HepG2 (cell line): ENCODE measurements at regions not wholly inside any gene's neighbourhood (a gene's known extent, or its start where the extent isn't known, plus 50 kb on each side); places are given as distances from the start of the nearest gene placed in this dataset.

Experiments
- ATAC-seq: fragments of 200-7000 bp; cut with Tn5 transposase; 3 replicates; pipeline ENCODE4 v1.9.1; 2020; ENCODE audit warnings: mild to moderate bottlenecking, moderate library complexity
- BruUV-seq: library from RNA; stranded (reverse); fragments of 400-500 nt; replicated peaks from 2 replicates; lab custom pipeline; 2021; lab: Mats Ljungman, UMichigan
- CTCF ChIA-PET: fragments of 300-600 bp; formaldehyde crosslinking; extraction: SDS; loops from one replicate; lab custom pipeline; 2021; ENCODE audit warnings: low total read pairs, inconsistent platforms, low intra/inter-chr PET ratio; lab: Yijun Ruan, JAX
- POLR2A ChIA-PET: fragments of 350-600 bp; sonication (Branson Sonifier 250); formaldehyde crosslinking; loops from one replicate; lab custom pipeline; 2020; ENCODE audit warnings: antibody characterized with exemption, inconsistent platforms; lab: Yijun Ruan, JAX
- DNase-seq: peaks from one replicate; pipeline ENCODE4 v3.0.0-alpha.2; 2015; ENCODE audit warnings: low spot score
- FAIRE-seq: peaks from 3 replicates; lab custom pipeline; 2011; peaks lifted over from hg19 to GRCh38; lab: Jason Lieb, UNC
- H2AFZ ChIP-seq: one replicate; pipeline ENCODE4 v1.6.1; 2011; ENCODE audit warnings: low read length, inconsistent platforms
- H3K27ac ChIP-seq: fragments of 300-600 bp; 3 replicates; pipeline ENCODE4 v1.8.0; 2011; ENCODE audit warnings: mixed run types, mild to moderate bottlenecking, mixed read lengths, low read length, inconsistent platforms; ENCODE audit not compliant: insufficient read depth; ENCODE audit errors: extremely low read length
- H3K27me3 ChIP-seq, 2 experiments: fragments of 200-600 bp in 1 of 2; 2 replicates in 1 of 2; 3 replicates in 1 of 2; pipeline versions ENCODE4 v1.6.0 to v1.8.0; 2011; ENCODE audit warnings: low read length in 2 of 2, mild to moderate bottlenecking in 2 of 2, moderate library complexity in 2 of 2, inconsistent platforms in 1 of 2; ENCODE audit not compliant: insufficient read depth in 2 of 2, control insufficient read depth in 1 of 2
- H3K36me3 ChIP-seq, 2 experiments: fragments of 200-600 bp in 1 of 2; replicated peaks in 1 of 2; 2 replicates in 1 of 2; 3 replicates in 1 of 2; pipeline versions ENCODE4 v1.5.1 to v1.8.0; 2011; ENCODE audit warnings: low read length in 2 of 2, inconsistent platforms in 1 of 2; ENCODE audit not compliant: insufficient read depth in 2 of 2, control insufficient read depth in 1 of 2
- H3K4me1 ChIP-seq: 2 replicates; pipeline ENCODE4 v1.5.1; 2012; ENCODE audit warnings: low read length, inconsistent platforms; ENCODE audit not compliant: insufficient read depth
- H3K4me2 ChIP-seq: 2 replicates; pipeline ENCODE4 v1.6.0; 2011; ENCODE audit warnings: low read depth, low read length, inconsistent platforms
- H3K4me3 ChIP-seq, 3 experiments: fragments of 200-600 bp in 1 of 3; sonication (generic), shearing (Covaris generic) in 1 of 3; replicated peaks in 1 of 3; 2 replicates each; pipeline ENCODE4 v1.5.1; 2011 to 2016; ENCODE audit warnings: low read length in 3 of 3, inconsistent platforms in 2 of 3, low read depth in 2 of 3, mild to moderate bottlenecking in 2 of 3, control low read depth in 1 of 3, mixed read lengths in 1 of 3; ENCODE audit not compliant: insufficient read depth in 1 of 3
- H3K79me2 ChIP-seq: one replicate; pipeline ENCODE4 v1.6.1; 2011; ENCODE audit warnings: low read length, inconsistent platforms; ENCODE audit not compliant: insufficient read depth
- H3K9ac ChIP-seq: 2 replicates; pipeline ENCODE4 v1.6.0; 2011; ENCODE audit warnings: mild to moderate bottlenecking, low read depth, low read length, inconsistent platforms; ENCODE audit not compliant: insufficient read depth
- H3K9me3 ChIP-seq: 2 replicates; pipeline ENCODE4 v1.5.1; 2012; ENCODE audit warnings: mild to moderate bottlenecking, low read length
- H4K20me1 ChIP-seq: 2 replicates; pipeline ENCODE4 v1.6.0; 2011; ENCODE audit warnings: inconsistent platforms, mild to moderate bottlenecking, low read length, moderate library complexity; ENCODE audit not compliant: insufficient read depth
- KLF16 ChIP-seq, 2 experiments: sonication (generic) in 1 of 2; formaldehyde crosslinking in 1 of 2; IDR thresholded peaks; 2 replicates each; pipeline versions ENCODE4 v1.6.1 to v1.8.0; 2016 to 2023; ENCODE audit warnings: missing genetic modification reagents in 2 of 2, missing compliant biosample characterization in 1 of 2
- PRPF4 ChIP-seq: fragments of 200-400 bp; formaldehyde crosslinking; IDR thresholded peaks from 2 replicates; pipeline ENCODE4 v1.6.1; 2016; ENCODE audit warnings: low read length, low read depth; ENCODE audit not compliant: poor library complexity, severe bottlenecking
- SMARCC2 ChIP-seq: fragments of 450-650 bp; IDR thresholded peaks from 2 replicates; pipeline ENCODE4 v1.6.1; 2017; ENCODE audit warnings: antibody characterized with exemption, mild to moderate bottlenecking
- THYN1 ChIP-seq: sonication (generic); formaldehyde crosslinking; IDR thresholded peaks from 2 replicates; pipeline ENCODE4 v1.8.1; 2023; ENCODE audit warnings: low read depth, mild to moderate bottlenecking, moderate library complexity, missing genetic modification reagents, borderline replicate concordance
- ZNF124 ChIP-seq: sonication (generic); formaldehyde crosslinking; IDR thresholded peaks from 2 replicates; pipeline ENCODE4 v1.4.0; 2020; ENCODE audit warnings: missing genetic modification reagents
- ZNF3 ChIP-seq: IDR thresholded peaks from 2 replicates; pipeline ENCODE4 v1.7.0; 2017; ENCODE audit warnings: inconsistent platforms
- ZNF343 ChIP-seq: sonication (generic); formaldehyde crosslinking; IDR thresholded peaks from 2 replicates; pipeline ENCODE4 v1.4.0; 2020; ENCODE audit warnings: mild to moderate bottlenecking, missing genetic modification reagents
- ZNF749 ChIP-seq: sonication (generic); formaldehyde crosslinking; IDR thresholded peaks from 2 replicates; pipeline ENCODE4 v1.8.0; 2022; ENCODE audit warnings: mild to moderate bottlenecking, missing genetic modification reagents, moderate library complexity, borderline replicate concordance
- ZNF883 ChIP-seq: sonication (generic); formaldehyde crosslinking; IDR thresholded peaks from 2 replicates; pipeline ENCODE4 v1.5.1; 2020; ENCODE audit warnings: mild to moderate bottlenecking, missing genetic modification reagents; ENCODE audit errors: not compliant biosample characterization
- WGBS: methylation state at CpG from one replicate; pipeline ENCODE4 v1.1.6; 2017; ENCODE audit warnings: low lambda C conversion rate; 5-methylcytosine and 5-hydroxymethylcytosine counted together
- in situ Hi-C: cut with HindIII; loops from 2 replicates; pipeline ENCODE4 v1.10.0; 2017; ENCODE audit warnings: low pct_unique_long_range_greater_than_20kb; ENCODE audit not compliant: extremely low pct_ligation_motif_present
- intact Hi-C: fragments of 100-400 bp; cut with micrococcal nuclease; formaldehyde crosslinking; loops from one replicate; pipeline ENCODE4 v1.10.0; 2022; ENCODE audit not compliant: unreplicated experiment

DNA sequence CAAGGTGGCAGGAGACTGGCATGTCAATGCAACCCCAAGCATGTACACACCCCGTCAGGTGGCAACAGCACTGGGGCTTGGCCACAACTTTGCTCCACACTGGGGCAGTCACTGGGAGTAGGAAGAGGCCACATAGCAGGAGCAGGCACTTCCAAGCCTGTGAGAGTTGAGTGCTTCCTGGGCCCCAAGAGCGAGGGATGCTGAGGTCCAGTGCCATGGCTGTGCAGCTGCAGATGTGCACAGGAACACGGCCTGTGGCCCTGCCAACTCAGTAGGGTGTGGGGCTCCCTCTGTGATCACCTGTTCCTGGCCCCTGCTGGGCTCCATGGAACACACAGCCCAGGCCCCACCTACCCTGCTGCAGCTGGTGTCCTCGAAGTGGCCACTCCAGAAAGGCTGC is 932.8 kb upstream of the SORCS1 start:
- no peak for TF ChIP-seq ZNF124 (CRISPR knock-in tag)
- no peak for TF ChIP-seq KLF16 (CRISPR knock-in tag; IDR thresholded peaks at IDR 0.05)
- no peak for TF ChIP-seq ZNF883 (CRISPR knock-in tag)
- TF ChIP-seq, all 625 proteins: peak for 0
- Histone ChIP-seq H4K20me1 (no peaks in the 10 kb centered on the region), H3K4me1 (no peaks in the 10 kb centered on the region), H3K9ac (no peak overlapping the region), H3K4me3 (no peak overlapping the region), H3K79me2 (no peaks in the 10 kb centered on the region), H3K27ac (no peak overlapping the region), H3K27me3 (no peaks in the 10 kb centered on the region), H2AFZ (no peak overlapping the region), H3K9me3 (peaks cover 76% of the 10 kb centered on the region), H3K36me3 (no peaks in the 10 kb centered on the region), H3K4me2 (no peak overlapping the region)
- ATAC-seq (no peak), FAIRE-seq (no peak), DNase-seq (no peak)
- in situ Hi-C loops (no loop called here), intact Hi-C loops (no loop called here)
- WGBS, result 0% methylated on average over 1 of the region's 4 CpGs
- no TSS peak for BruUV-seq
- ChIA-PET POLR2A (no interaction called here), CTCF (no interaction called here)

DNA sequence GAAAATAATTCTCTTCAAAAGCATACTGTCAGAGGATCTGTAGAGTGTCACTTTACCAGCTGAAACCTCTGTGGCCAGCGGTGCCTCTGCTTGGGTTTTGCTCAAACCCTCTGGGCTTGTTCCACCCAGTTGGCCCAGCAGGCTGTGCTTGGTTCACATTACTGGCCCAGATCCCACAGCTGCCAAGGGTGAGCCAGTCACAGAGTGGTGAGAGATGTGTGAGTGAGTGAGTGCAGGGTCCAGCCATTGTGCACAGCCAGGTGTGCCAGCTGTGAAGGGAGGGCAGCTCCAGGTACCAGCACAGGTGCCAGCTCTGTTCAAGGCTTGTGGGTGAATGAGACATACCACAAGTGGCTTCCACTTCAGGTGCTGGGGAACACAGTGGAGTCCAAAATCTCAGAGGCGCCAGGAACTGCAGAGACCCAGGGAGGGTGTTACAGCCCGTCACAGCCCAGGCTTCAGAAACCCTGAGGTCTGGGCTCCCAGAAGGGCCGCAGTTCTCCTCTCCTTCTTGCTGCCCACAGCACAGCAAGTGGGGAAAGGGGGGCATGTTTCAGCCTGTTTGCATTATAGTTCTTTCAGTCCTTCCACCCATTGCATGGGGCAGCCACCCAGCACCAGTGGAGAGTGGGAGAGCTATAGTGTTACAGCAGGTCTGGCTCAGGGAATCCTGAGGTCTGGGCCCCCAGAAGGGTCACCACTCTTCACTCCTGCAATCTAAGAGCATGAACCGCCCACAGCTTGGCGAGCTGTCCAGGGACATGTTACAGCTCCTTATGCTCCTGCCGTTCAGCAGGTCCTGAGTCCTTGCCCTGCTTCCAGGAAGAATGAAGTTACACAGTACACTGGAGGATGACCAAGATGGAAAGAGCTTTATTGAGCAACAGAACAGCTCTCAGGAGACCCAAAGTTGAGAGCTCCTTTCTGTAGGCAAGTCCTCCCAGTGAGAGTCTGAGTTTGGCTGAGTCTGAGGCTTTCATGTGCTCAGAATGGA is 931.7 kb upstream of the SORCS1 start:
- in situ Hi-C loops, result no loop called here
- intact Hi-C loops, result no loop called here
- no peak overlapping the region for H3K4me2 ChIP-seq
- ChIA-PET CTCF (no interaction called here), POLR2A (no interaction called here)
- no peaks in the 10 kb centered on the region for H3K27me3 ChIP-seq
- ATAC-seq (no peak), FAIRE-seq (no peak), DNase-seq (no peak)
- no peak for TF ChIP-seq PRPF4
- TF ChIP-seq ZNF3 (CRISPR knock-in tag), result no peak
- no peak for TF ChIP-seq ZNF343 (CRISPR knock-in tag)
- no peak for TF ChIP-seq SMARCC2
- TF ChIP-seq THYN1 (CRISPR knock-in tag), result no peak
- no peak for TF ChIP-seq ZNF749
- H3K27ac ChIP-seq, result no peak overlapping the region
- BruUV-seq, result no TSS peak
- no peaks in the 10 kb centered on the region for H3K4me1 ChIP-seq
- no peaks in the 10 kb centered on the region for H3K36me3 ChIP-seq
- no peak overlapping the region for H3K9ac ChIP-seq
- H3K79me2 ChIP-seq, result no peaks in the 10 kb centered on the region
- WGBS, result 7% methylated on average over 2 of the region's 7 CpGs
- H3K4me3 ChIP-seq, result no peak overlapping the region
- no peaks in the 10 kb centered on the region for H4K20me1 ChIP-seq
- H2AFZ ChIP-seq, result no peak overlapping the region
- peaks cover 79% of the 10 kb centered on the region for H3K9me3 ChIP-seq
